Stimulated activated CD4-positive, alpha-beta T cell treated with anti-CD3 and anti-CD28 coated beads, TNF-alpha, amount 100 ng/mL, for 48 hours (primary cell): ENCODE measurements at regions not wholly inside any gene's neighbourhood (a gene's known extent, or its start where the extent isn't known, plus 50 kb on each side); places are given as distances from the start of the nearest gene placed in this dataset.

ENCODE experiments used
- DNase-seq, 3 donors: peaks; one replicate each; pipeline ENCODE4 v3.0.0-alpha.2; 2020; ENCODE audit warnings: low read depth in 3 of 3

- no peak for DNase-seq
Observed at GRCh38 chr3:7793786-7794185, 707.8 kb upstream of the LMCD1 start.

GRCh38 chr3:7798276-7798675, 703.3 kb upstream of the LMCD1 start:
- DNase-seq: no peak

- DNase-seq: no peak
Observed at GRCh38 chr3:7800006-7800780, 701.4 kb upstream of the LMCD1 start.

DNA sequence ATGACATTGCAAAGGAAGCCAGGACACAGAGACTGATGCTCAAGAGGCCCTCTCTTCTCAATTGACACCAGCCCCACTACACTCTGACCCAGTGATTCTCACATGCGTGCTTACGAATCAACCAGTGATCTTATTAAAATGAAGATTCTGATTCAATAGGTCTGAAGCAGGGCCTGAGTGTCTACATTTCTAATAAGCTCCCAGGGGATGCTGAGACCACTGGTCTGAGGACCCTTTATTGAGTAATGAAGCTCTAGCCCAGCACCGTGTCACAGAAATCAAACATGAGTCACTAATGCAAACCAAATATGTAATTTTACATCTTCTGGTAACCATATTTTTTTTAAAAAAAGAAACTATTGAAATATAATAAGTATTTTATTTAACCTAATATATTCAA, 689.1 kb upstream of the LMCD1 start:
- no peak for DNase-seq

DNA sequence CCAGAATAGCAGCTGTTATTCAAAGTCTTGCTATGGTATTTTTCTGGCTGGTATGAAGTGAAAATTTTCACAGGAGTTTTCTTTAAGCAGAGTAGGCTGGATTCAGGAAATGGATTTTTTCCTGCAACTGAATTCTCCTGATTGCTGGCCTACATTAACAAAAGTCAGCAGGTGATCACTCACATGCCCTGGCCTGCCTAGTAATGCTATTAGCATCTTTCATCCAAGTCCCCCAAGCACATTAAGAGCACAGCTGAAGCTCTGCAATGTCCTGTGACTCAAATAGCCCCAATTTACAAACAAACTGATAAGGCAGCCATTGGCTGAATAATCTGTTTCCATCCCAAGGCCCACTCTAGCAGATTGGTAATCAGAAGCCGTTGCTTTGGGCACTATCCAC, 688.3 kb upstream of the LMCD1 start:
- no peak for DNase-seq

- DNase-seq: no peak
Observed at GRCh38 chr3:7817239-7817638, 684.4 kb upstream of the LMCD1 start.

GRCh38 chr3:7820969-7821368, 680.7 kb upstream of the LMCD1 start:
- no peak for DNase-seq

- DNase-seq: no peak
Observed at GRCh38 chr3:7821858-7822257, 679.8 kb upstream of the LMCD1 start.

DNA sequence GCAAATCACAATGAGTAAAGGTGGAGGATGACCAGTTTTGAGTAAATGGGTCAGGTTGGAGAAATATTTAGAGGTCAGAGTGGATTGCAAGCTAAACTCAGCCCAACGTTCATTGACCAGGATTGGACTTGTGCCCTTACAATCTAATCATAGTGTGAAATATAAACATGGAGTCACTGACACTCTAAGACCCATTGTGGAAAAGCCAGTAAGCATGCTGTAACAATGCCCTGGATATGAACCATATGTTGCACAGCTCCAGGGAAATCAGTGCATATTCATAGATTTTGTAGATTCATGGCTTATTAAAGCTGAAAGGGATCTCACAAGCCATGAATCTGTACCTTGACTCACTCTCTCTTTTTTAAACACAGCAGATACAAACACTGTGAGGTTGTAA, 660.2 kb upstream of the LMCD1 start:
- DNase-seq: no peak

DNA sequence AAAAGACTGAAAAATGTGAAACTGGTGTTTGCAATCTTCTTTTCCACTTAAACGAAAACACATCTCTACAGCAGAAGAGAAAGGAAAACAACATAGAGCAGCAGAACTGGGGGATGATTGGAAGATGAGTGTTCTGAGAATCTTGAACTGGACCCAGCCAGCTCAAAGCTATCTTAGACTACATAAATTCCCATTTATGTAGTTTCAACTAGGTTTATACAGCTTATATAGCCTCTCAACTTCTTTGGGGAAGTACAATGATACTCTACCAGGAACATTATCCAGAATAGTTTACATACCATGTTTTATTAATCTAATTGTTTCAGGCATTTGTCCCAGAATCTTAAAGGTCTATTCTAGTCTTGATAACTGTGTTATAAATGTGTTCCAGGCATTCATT, 658.2 kb upstream of the LMCD1 start:
- DNase-seq: no peak

- no peak for DNase-seq
Observed at GRCh38 chr3:7847021-7847420, 654.6 kb upstream of the LMCD1 start.

- no peak for DNase-seq
Observed at GRCh38 chr3:7847521-7847920, 654.1 kb upstream of the LMCD1 start.

GRCh38 chr3:7854266-7854665, 647.4 kb upstream of the LMCD1 start:
- no peak for DNase-seq

DNA sequence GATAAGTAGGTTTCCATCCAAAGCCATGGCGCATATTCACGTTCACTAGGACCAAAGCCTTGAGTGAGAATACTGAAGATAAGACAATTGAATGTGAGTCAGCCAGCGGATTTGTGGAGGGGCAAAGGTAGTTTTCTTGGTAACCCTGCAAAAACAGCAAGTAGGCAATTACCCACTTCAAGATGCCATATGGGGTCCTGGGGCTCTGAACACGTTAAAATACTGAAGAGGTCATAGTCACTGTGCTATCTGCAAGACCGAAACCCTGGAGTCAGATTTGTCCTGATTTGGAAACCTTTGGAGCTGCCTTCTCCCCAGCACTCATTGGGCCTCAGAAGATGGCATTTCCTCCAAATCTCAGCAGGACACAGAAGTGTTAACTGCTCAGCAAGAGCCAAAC, 646.9 kb upstream of the LMCD1 start:
- no peak for DNase-seq

DNA sequence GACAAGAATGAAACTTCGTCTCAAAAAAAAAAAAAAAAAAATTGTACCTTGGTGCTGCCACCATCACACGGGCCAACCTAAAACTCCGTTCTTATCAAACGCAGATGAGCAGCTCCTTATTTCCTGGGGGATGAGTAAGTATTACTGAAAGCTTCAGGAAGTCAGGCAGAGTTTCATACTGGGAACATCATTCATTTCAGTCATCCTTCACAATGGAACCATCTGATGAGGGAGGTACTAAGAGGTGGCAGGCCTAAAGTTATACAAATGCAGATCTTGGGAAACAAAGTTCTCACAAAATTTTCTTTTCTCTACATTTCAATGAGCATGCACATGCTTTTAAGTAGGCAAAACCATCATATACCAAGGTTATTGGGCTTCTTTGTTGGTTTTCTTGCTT, 636.0 kb upstream of the LMCD1 start:
- DNase-seq: no peak

- no peak for DNase-seq
Observed at GRCh38 chr3:7867587-7867986, 634.0 kb upstream of the LMCD1 start.

- no peak for DNase-seq
Observed at GRCh38 chr3:7871003-7871560, 630.5 kb upstream of the LMCD1 start.

DNA sequence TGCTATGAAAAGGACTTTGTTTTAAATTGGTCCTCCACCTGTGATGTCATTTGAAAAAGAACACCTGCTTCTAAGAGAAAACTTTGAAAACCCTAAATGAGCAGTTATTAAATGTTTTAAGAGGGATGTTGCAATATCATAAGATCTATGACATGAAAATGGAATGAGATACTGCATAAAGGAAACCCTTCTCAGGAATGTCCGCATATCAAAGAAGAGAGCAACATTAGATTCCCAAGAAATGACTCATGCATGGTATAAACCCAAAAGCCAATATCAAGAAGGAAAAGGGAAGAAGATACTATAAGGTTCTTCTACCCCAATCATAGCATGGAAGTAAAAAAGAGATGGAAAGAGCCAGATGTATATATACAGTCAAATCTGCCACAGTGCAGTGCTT, 627.5 kb upstream of the LMCD1 start:
- DNase-seq: no peak

GRCh38 chr3:7875925-7876324, 625.7 kb upstream of the LMCD1 start:
- no peak for DNase-seq

DNA sequence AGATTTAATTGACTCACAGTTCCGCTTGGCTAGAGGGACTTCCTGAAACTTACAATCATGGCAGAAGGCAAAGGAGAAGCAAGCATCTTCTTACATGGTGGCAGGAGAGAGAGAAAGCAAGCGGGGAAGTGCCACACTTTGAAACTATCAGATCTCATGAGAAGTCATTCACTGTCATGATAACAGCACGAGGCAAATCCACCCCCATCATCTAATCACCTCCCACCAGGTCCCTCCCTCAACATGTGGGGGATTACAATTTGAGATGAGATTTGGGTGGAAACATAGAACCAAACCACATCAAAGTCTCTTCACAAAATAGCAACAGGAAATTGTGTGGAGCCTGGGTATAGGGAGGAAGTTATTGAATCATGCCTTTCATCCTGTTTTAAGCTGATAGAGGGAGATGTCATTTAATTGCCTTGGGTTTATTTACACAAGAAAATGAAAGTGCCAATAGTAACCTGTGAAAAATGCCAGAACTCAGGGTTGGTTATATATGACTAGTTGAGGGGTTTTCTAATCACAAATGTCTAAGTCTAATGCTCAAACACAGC, 624.8 kb upstream of the LMCD1 start:
- peak in 2 of 3 donors; percentile 4 to 24 for DNase-seq

- no peak for DNase-seq
Observed at GRCh38 chr3:7877312-7877711, 624.3 kb upstream of the LMCD1 start.

DNA sequence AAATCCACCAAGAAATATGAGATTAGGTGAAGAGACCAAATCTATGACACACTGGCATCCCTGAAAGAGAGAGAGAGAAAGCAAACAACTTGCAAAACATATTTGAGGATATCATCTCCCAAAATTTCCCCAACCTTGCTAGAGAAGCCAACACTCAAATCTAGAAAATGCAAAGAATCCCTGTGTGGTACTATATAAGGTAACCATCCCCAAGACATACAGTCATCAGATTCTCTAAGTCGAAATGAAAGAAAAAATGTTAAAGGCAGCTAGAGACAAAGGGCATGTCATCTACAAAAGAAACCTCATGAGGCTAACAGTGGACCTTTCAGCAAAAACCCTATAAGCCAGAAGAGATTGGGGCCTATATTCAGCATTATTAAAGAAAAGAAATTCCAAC, 622.1 kb upstream of the LMCD1 start:
- no peak for DNase-seq

GRCh38 chr3:7881946-7882345, 619.7 kb upstream of the LMCD1 start:
- DNase-seq: no peak

DNA sequence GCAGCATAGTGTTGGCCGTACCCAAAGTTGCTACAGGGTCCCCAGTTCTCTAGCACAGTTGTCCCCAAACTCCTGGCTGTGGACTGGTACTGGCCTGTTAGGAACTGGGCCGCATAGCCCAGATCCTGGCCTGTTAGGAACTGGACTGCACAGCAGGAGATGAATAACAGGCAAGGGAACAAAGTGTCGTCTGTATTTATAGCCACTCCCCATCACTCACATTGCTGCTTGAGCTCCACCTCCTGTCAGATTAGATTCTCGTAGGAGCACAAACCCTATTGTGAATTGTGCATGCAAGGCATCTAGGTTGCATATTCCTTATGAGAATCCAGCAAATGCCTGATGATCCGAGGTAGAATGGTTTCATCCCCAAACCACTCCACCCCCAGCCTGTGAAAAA, 604.0 kb upstream of the LMCD1 start:
- DNase-seq: no peak
